WTC11 (cell line): ENCODE measurements at regions not wholly inside any gene's neighbourhood (a gene's known extent, or its start where the extent isn't known, plus 50 kb on each side); places are given as distances from the start of the nearest gene placed in this dataset.

ENCODE experiments used
- CTCF ChIP-seq: fragments of 200-600 bp; IDR thresholded peaks from 2 replicates; pipeline ENCODE4 v1.8.0; 2022; ENCODE audit warnings: antibody characterized with exemption
- JUN ChIP-seq: sonication (generic); formaldehyde crosslinking; IDR thresholded peaks from 2 replicates; pipeline ENCODE4 v1.8.0; 2023; ENCODE audit warnings: mild to moderate bottlenecking, missing genetic modification reagents
- NFYB ChIP-seq: sonication (generic); formaldehyde crosslinking; conservative IDR thresholded peaks from 2 replicates; pipeline ENCODE4 v1.8.0; 2022; ENCODE audit warnings: low read depth, missing genetic modification reagents

GRCh38 chr5:9830184-9830583, 200.0 kb upstream of the TAS2R1 start:
- TF ChIP-seq NFYB (CRISPR knock-in tag) (no peak), CTCF (no peak), JUN (no peak)
